Large intestine (tissue), 3 donors: ENCODE measurements at regions not wholly inside any gene's neighbourhood (a gene's known extent, or its start where the extent isn't known, plus 50 kb on each side); places are given as distances from the start of the nearest gene placed in this dataset.
A peak's percentile ranks its signal among the peaks of the same experiment; 100 is the strongest.

Experiments used
- DNase-seq, 2 donors: peaks; one replicate each; pipeline versions ENCODE4 v3.0.0 to v3.0.0-alpha.2; 2013
- H3K27ac ChIP-seq: one replicate; pipeline ENCODE4 v1.5.1; 2013; ENCODE audit warnings: low read length
- H3K27me3 ChIP-seq: 2 replicates; pipeline ENCODE4 v1.6.1; 2013; ENCODE audit warnings: low read length; ENCODE audit not compliant: control insufficient read depth, insufficient read depth
- H3K36me3 ChIP-seq: 2 replicates; pipeline ENCODE4 v1.6.1; 2013; ENCODE audit warnings: low read length; ENCODE audit not compliant: control insufficient read depth, insufficient read depth
- H3K4me1 ChIP-seq: one replicate; pipeline ENCODE4 v1.6.1; 2013; ENCODE audit warnings: low read length; ENCODE audit not compliant: control insufficient read depth, insufficient read depth
- H3K4me3 ChIP-seq: one replicate; pipeline ENCODE4 v1.5.1; 2013; ENCODE audit warnings: low read length
- H3K9me3 ChIP-seq: one replicate; pipeline ENCODE4 v1.6.1; 2013; ENCODE audit warnings: mild to moderate bottlenecking, low read depth, low read length, moderate library complexity; ENCODE audit not compliant: control insufficient read depth
- WGBS: methylation state at CpG from one replicate; pipeline ENCODE4 v1.1.5; 2013; ENCODE audit warnings: low lambda C conversion rate; ENCODE audit not compliant: insufficient coverage; 5-methylcytosine and 5-hydroxymethylcytosine counted together

- Histone ChIP-seq H3K9me3 (no peaks in the 10 kb centered on the region), H3K27me3 (no peaks in the 10 kb centered on the region), H3K4me1 (no peaks in the 10 kb centered on the region), H3K27ac (no peak overlapping the region), H3K36me3 (no peaks in the 10 kb centered on the region), H3K4me3 (no peak overlapping the region)
- DNase-seq, result no peak
- no CpG with 5 or more reads among the region's 1 CpG for WGBS
Measured at GRCh38 chr13:74622284-74622683, 488.1 kb upstream of the KLF12 start.

GRCh38 chr13:74620711-74621110, 486.5 kb upstream of the KLF12 start:
- H3K27ac ChIP-seq, result no peak overlapping the region
- no peak for DNase-seq
- no peaks in the 10 kb centered on the region for H3K27me3 ChIP-seq
- no peaks in the 10 kb centered on the region for H3K9me3 ChIP-seq
- no peak overlapping the region for H3K4me3 ChIP-seq
- no peaks in the 10 kb centered on the region for H3K36me3 ChIP-seq
- no CpG with 5 or more reads among the region's 2 CpGs for WGBS
- H3K4me1 ChIP-seq, result no peaks in the 10 kb centered on the region

- H3K4me1 ChIP-seq, result no peaks in the 10 kb centered on the region
- H3K27me3 ChIP-seq, result no peaks in the 10 kb centered on the region
- no peaks in the 10 kb centered on the region for H3K9me3 ChIP-seq
- DNase-seq, result no peak
- H3K4me3 ChIP-seq, result no peak overlapping the region
- no peaks in the 10 kb centered on the region for H3K36me3 ChIP-seq
- WGBS, result no CpG with 5 or more reads among the region's 4 CpGs
- no peak overlapping the region for H3K27ac ChIP-seq
Measured at GRCh38 chr13:74620308-74620707, 486.1 kb upstream of the KLF12 start.

DNA sequence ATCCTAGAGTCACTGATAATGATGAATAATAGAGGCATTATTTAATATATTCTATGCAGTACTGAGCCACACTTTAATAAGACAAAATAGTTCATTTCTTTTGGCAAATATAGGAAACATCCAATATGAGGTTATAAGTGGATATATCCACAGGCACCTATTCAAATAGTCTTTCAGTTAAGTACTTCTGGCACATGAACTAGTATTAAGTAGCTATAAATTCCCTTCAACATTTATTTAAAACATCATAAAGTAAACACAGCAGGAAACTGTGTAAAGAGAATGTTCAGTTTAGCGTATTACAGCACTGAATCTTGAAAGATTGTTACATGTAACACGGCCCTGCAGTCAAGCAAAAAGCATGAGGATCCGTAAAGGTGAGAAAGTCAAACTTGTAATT, 463.3 kb upstream of the KLF12 start:
- Histone ChIP-seq H3K27me3 (no peaks in the 10 kb centered on the region), H3K4me3 (no peak overlapping the region), H3K36me3 (no peaks in the 10 kb centered on the region), H3K4me1 (no peaks in the 10 kb centered on the region), H3K27ac (no peak overlapping the region), H3K9me3 (no peaks in the 10 kb centered on the region)
- 53% methylated on average over 2 of the region's 3 CpGs for WGBS
- DNase-seq, result no peak

GRCh38 chr13:74596691-74597090, 462.5 kb upstream of the KLF12 start:
- Histone ChIP-seq H3K9me3 (no peaks in the 10 kb centered on the region), H3K4me1 (no peaks in the 10 kb centered on the region), H3K4me3 (no peak overlapping the region), H3K27ac (no peak overlapping the region), H3K27me3 (no peaks in the 10 kb centered on the region), H3K36me3 (no peaks in the 10 kb centered on the region)
- DNase-seq, result no peak
- 100% methylated on average over 1 of the region's 5 CpGs for WGBS

DNA sequence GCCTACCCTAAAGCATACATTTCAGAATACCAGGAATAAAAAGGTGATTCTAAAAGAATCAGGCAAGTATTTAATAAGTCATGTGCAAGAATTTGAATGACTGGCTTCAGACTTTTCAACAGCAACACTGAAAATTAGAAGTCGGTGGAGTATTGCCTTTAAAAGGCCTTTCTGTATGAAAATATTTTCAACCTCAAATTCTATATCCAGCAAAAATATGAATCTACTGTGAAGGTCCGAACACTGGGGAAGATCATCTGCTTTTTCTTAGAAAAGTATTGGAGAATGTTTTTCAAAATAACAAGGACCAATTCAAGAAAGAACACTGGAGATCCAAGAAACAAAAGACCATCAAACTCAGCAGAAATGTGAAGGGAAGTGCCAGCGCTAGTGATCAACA, 459.5 kb upstream of the KLF12 start:
- H3K4me1 ChIP-seq, result no peaks in the 10 kb centered on the region
- H3K9me3 ChIP-seq, result no peaks in the 10 kb centered on the region
- DNase-seq, result no peak
- no peaks in the 10 kb centered on the region for H3K27me3 ChIP-seq
- 89% methylated on average over 2 of the region's 3 CpGs for WGBS
- H3K4me3 ChIP-seq, result no peak overlapping the region
- no peaks in the 10 kb centered on the region for H3K36me3 ChIP-seq
- no peak overlapping the region for H3K27ac ChIP-seq

GRCh38 chr13:74586847-74587246, 452.6 kb upstream of the KLF12 start:
- no peaks in the 10 kb centered on the region for H3K9me3 ChIP-seq

GRCh38 chr13:74576420-74576819, 442.2 kb upstream of the KLF12 start:
- Histone ChIP-seq H3K4me3 (no peak overlapping the region), H3K9me3 (no peaks in the 10 kb centered on the region), H3K36me3 (no peaks in the 10 kb centered on the region), H3K27ac (no peak overlapping the region), H3K4me1 (no peaks in the 10 kb centered on the region), H3K27me3 (peaks cover 23% of the 10 kb centered on the region)
- DNase-seq, result no peak
- no CpG with 5 or more reads among the region's 5 CpGs for WGBS

More at GRCh38 chr13:74586847-74587246, 452.6 kb upstream of the KLF12 start:
- Histone ChIP-seq H3K36me3 (no peaks in the 10 kb centered on the region), H3K4me3 (no peak overlapping the region), H3K4me1 (no peaks in the 10 kb centered on the region), H3K27ac (no peak overlapping the region), H3K27me3 (no peaks in the 10 kb centered on the region)
- DNase-seq, result no peak
- WGBS, result 100% methylated on average over 1 of the region's 1 CpG

DNA sequence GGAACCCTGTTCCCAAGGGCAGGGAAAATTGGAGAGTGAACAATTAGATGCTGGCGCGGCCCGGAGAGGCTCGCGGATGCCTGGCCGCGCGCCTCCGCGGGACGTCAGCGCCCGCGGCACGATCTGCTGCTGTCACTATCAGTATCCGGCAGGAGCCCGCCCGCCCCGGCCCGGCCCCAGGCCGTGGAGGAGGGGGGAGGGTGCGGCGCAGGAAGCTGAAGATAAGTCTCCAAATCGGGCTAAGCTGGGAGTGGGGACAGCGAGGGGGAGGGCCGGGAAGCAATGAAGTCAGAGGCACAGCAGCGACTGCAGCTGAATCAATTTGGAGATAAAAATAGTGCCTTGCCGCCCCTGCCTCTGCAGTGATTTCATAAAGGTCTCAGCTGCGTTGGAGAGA, 441.5 kb upstream of the KLF12 start:
- H3K4me1 ChIP-seq, result no peaks in the 10 kb centered on the region
- peak overlapping the region; percentile 15 for H3K4me3 ChIP-seq
- DNase-seq, result peak; percentile 44 to 65

DNA sequence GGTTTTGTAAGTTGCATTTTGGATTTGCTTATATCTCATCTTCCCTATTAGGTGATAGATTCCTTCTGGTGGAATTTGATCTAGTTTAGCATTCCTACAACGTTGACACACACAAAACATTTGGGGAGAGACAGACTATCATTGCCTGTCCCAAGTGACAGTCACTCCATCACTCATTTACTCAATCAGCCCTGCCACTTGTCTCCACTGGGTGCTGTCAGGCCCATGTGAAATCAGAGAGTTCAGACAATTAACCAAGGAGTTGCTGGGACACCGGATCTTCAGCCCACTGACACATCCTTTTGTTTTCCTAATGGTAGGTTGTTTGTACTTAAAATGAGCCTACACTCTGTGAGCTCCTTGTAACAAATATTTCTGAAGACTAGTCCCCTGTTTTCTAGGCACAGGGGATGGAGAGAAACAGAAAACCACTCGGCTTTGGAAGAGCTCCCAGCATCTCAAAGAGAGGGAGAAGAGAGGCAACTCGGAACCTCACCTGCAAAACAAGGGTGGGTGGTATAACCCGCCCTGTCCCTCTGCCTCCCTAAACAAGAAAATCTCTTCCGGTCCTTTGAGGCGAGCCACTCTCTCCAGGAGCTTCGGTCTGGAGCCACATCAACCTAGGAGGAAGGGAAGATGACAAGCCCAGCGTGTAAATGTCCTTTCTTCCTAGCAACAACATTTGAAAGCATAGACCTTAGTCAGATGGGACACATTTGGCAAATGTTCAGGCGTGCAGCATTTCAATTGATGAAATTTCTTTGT, 440.9 kb upstream of the KLF12 start:
- Histone ChIP-seq H3K36me3 (no peaks in the 10 kb centered on the region), H3K4me1 (no peaks in the 10 kb centered on the region), H3K9me3 (no peaks in the 10 kb centered on the region), H3K4me3 (peak overlapping the region; percentile 15), H3K27ac (no peak overlapping the region), H3K27me3 (peaks cover 25% of the 10 kb centered on the region)
- WGBS, result no CpG with 5 or more reads among the region's 10 CpGs
- no peak for DNase-seq

More for the DNA sequence above, 441.5 kb upstream of the KLF12 start:
- H3K27ac ChIP-seq, result no peak overlapping the region
- H3K9me3 ChIP-seq, result no peaks in the 10 kb centered on the region
- WGBS, result no CpG with 5 or more reads among the region's 29 CpGs
- H3K36me3 ChIP-seq, result no peaks in the 10 kb centered on the region
- H3K27me3 ChIP-seq, result peaks cover 25% of the 10 kb centered on the region

DNA sequence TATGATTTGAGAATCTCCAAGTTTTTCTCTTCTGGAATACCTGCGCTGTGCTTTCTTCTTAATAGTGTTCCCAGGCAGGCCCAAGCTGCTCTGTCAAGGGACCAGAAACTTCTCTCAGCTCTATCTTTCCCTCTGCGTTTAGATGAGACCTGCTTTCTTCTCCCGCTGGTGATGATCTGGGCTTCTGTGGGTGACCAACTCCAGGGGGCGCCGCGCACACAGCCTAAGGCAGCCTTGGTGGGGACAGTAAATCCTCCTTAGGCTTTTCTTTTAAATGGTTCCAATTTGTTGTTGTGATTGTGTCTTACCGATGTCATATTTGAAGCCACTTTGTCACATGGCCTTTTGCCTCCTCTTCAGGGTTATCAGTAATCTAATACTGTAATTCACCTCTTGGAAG, 439.4 kb upstream of the KLF12 start:
- Histone ChIP-seq H3K4me3 (no peak overlapping the region), H3K27ac (no peak overlapping the region), H3K27me3 (peaks cover 25% of the 10 kb centered on the region), H3K4me1 (no peaks in the 10 kb centered on the region), H3K9me3 (no peaks in the 10 kb centered on the region), H3K36me3 (no peaks in the 10 kb centered on the region)
- whole genome bisulfite sequencing, result 80% methylated on average over 1 of the region's 7 CpGs
- no peak for DNase-seq
